Thyroid gland (tissue), 4 donors: ENCODE measurements at regions not wholly inside any gene's neighbourhood (a gene's known extent, or its start where the extent isn't known, plus 50 kb on each side); places are given as distances from the start of the nearest gene placed in this dataset.

Source experiments
- DNase-seq, 2 donors: peaks; one replicate each; pipeline ENCODE4 v3.0.0-alpha.2; 2019
- H3K27ac ChIP-seq, 3 donors: fragments of 200-600 bp; sonication (generic); 1 replicate in 2 of 3; 2 replicates in 1 of 3; pipeline ENCODE4 v1.5.1; 2016 to 2019; ENCODE audit warnings: mild to moderate bottlenecking in 1 of 3, moderate library complexity in 1 of 3
- H3K27me3 ChIP-seq: fragments of 200-600 bp; sonication (generic); one replicate; pipeline ENCODE4 v1.5.1; 2019
- H3K36me3 ChIP-seq, 2 donors: fragments of 200-600 bp; sonication (generic); one replicate each; pipeline ENCODE4 v1.5.1; 2016 to 2019
- H3K4me1 ChIP-seq, 2 donors: fragments of 200-600 bp; sonication (generic); one replicate each; pipeline ENCODE4 v1.5.1; 2017 to 2019
- H3K4me3 ChIP-seq, 3 donors: fragments of 200-600 bp; sonication (generic); replicated peaks in 1 of 3; 1 replicate in 2 of 3; 2 replicates in 1 of 3; pipeline ENCODE4 v1.5.1; 2016; ENCODE audit warnings: mild to moderate bottlenecking in 1 of 3
- H3K9me3 ChIP-seq: fragments of 200-600 bp; sonication (generic); one replicate; pipeline ENCODE4 v1.5.1; 2017
- POLR2A ChIP-seq, 2 donors: fragments of 450-650 bp; IDR thresholded peaks; one replicate each; pipeline ENCODE4 v1.6.1; 2017; ENCODE audit warnings: antibody characterized with exemption in 2 of 2, mild to moderate bottlenecking in 2 of 2, moderate library complexity in 1 of 2
- WGBS, 2 donors: methylation state at CpG; one replicate each; pipeline ENCODE4 v1.1.5; 2017; 5-methylcytosine and 5-hydroxymethylcytosine counted together
- intact Hi-C: fragments of 100-400 bp; cut with DNase I; formaldehyde crosslinking; loops from one replicate; pipeline ENCODE4 v1.15.1; 2023
- TF ChIP-seq, protein P1 (sequence below), 6 experiments: fragments of 200-600 bp in 3 of 6; fragments of 450-650 bp in 3 of 6; sonication (generic) in 3 of 6; IDR thresholded peaks; one replicate each; pipeline ENCODE4 v1.5.1; 2016 to 2019; ENCODE audit warnings: antibody characterized with exemption in 6 of 6, mild to moderate bottlenecking in 2 of 6, inconsistent platforms in 1 of 6, moderate library complexity in 1 of 6

DNA sequence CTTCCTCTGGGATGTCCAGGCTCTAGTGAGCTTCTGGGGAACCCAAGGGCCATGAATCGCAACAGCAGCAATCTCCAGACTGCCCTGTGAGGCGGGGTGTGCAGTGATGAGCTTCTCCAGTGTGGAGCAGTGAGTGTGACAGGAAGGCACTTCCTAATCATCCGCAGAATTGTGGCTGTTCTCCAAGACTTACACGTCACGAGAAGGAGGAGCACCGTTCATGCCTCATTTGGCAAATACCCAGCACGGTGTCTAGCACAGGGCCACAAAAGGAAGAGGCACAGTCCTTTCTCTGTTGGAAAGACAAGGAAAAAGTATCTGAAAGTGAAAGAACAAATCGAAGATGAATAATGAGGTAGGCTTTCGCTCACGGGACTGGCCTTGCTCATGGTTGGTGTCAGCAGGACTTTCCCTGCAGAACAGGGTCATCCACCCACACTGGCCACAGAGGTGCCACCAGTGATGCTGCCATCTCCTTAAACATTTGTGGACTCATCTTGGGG lies 125.1 kb upstream of the HAAO start:
- H3K27me3 ChIP-seq, result no peaks in the 10 kb centered on the region
- intact Hi-C loops, result no loop called here
- TF ChIP-seq, protein P1, sequence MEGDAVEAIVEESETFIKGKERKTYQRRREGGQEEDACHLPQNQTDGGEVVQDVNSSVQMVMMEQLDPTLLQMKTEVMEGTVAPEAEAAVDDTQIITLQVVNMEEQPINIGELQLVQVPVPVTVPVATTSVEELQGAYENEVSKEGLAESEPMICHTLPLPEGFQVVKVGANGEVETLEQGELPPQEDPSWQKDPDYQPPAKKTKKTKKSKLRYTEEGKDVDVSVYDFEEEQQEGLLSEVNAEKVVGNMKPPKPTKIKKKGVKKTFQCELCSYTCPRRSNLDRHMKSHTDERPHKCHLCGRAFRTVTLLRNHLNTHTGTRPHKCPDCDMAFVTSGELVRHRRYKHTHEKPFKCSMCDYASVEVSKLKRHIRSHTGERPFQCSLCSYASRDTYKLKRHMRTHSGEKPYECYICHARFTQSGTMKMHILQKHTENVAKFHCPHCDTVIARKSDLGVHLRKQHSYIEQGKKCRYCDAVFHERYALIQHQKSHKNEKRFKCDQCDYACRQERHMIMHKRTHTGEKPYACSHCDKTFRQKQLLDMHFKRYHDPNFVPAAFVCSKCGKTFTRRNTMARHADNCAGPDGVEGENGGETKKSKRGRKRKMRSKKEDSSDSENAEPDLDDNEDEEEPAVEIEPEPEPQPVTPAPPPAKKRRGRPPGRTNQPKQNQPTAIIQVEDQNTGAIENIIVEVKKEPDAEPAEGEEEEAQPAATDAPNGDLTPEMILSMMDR (IDR thresholded peaks at IDR 0.05), result no peak
- no peak for TF ChIP-seq POLR2A (IDR thresholded peaks at IDR 0.05)
- peak; percentile 34 to 62 for DNase-seq
- no peaks in the 10 kb centered on the region for H3K9me3 ChIP-seq
- H3K4me3 ChIP-seq, result no peak overlapping the region
- H3K27ac ChIP-seq, result peak overlapping the region; percentile 1 to 30 (median 18)
- H3K36me3 ChIP-seq, result no peaks in the 10 kb centered on the region
- WGBS, 2 donors, result 51 to 60% methylated on average over 10 of the region's 10 CpGs
- peaks cover 0 to 24% of the 10 kb centered on the region in 2 donors for H3K4me1 ChIP-seq

DNA sequence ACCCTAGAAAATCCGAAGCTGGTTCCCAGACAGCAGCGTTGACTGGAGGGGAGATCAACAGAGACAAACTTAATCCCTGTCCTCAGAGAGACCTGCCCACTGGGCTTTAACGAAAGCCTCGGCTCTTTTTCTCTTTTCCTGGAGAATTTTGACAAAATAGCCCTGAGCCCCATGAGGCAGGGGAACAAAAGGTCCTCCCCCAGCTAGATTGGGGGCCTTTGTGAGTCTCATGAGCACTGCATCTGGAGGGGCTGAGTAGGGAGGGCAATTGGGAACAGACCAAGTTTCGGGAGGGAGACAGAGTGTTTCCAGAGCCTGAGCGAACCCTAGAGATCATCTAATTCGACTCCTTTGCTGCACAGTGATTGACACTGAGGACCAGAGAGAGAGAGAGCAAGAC lies 123.9 kb upstream of the HAAO start:
- no peak for DNase-seq
- no peak overlapping the region for H3K4me3 ChIP-seq
- intact Hi-C loops, result no loop called here
- no peak overlapping the region for H3K27ac ChIP-seq
- H3K27me3 ChIP-seq, result no peaks in the 10 kb centered on the region
- WGBS, 2 donors, result 72 to 79% methylated on average over 4 to 6 of the region's 7 CpGs
- H3K36me3 ChIP-seq, result no peaks in the 10 kb centered on the region
- TF ChIP-seq, protein P1 (IDR thresholded peaks at IDR 0.05), result no peak
- no peak for TF ChIP-seq POLR2A (IDR thresholded peaks at IDR 0.05)
- no peaks in the 10 kb centered on the region for H3K9me3 ChIP-seq
- peaks cover 0 to 13% of the 10 kb centered on the region in 2 donors for H3K4me1 ChIP-seq

DNA sequence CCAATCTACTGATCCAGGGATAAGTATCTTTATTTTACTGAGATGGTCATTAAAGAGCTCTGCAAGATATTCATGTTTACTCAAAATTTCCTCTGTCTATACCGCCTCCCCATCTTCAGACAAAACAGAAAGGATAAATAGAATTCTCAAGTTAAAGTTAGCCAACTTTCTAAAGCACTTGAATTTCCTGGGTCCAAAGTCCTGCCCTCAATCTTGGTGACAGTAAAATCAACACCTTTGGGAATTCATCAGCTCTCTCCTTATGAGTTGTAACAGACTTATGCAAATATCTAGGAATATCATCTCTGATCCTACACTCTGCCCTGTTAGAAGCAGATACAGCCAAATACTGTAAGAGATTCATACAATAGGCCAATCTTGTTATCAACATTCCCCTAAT lies 122.5 kb upstream of the HAAO start:
- Histone ChIP-seq H3K36me3 (no peaks in the 10 kb centered on the region), H3K27me3 (no peaks in the 10 kb centered on the region), H3K4me1 (peaks cover 0 to 19% of the 10 kb centered on the region in 2 donors), H3K4me3 (no peak overlapping the region), H3K9me3 (no peaks in the 10 kb centered on the region), H3K27ac (no peak overlapping the region)
- DNase-seq, result no peak
- 79 to 84% methylated on average over 1 of the region's 1 CpG for WGBS, 2 donors
- TF ChIP-seq POLR2A (IDR thresholded peaks at IDR 0.05), result no peak
- TF ChIP-seq, protein P1 (IDR thresholded peaks at IDR 0.05), result no peak
- intact Hi-C loops, result no loop called here

DNA sequence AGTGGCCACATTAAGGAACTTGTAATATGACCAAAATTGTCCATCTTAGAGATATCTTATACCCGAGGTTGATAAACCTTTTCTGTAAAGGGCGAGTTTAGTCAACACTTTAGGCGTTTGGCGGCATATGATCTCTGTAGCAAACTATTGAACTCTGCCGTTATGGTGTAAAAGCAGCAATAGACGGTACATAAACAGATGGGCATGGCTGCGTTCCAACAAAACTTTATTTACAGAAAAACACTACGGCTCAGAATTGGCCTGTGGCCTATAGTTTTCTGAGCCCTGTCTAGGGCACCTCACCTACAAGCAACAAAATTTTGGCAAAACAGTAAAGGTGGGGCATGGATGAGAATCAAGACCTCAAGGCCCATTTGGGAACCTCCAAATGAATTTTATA lies 121.9 kb upstream of the HAAO start:
- intact Hi-C loops, result no loop called here
- no peak for TF ChIP-seq POLR2A (IDR thresholded peaks at IDR 0.05)
- TF ChIP-seq, protein P1 (IDR thresholded peaks at IDR 0.05), result no peak
- Histone ChIP-seq H3K4me3 (no peak overlapping the region), H3K36me3 (no peaks in the 10 kb centered on the region), H3K9me3 (no peaks in the 10 kb centered on the region), H3K27ac (no peak overlapping the region), H3K27me3 (no peaks in the 10 kb centered on the region), H3K4me1 (peaks cover 0 to 19% of the 10 kb centered on the region in 2 donors)
- WGBS, 2 donors, result 77 to 88% methylated on average over 8 of the region's 8 CpGs
- DNase-seq, result no peak

DNA sequence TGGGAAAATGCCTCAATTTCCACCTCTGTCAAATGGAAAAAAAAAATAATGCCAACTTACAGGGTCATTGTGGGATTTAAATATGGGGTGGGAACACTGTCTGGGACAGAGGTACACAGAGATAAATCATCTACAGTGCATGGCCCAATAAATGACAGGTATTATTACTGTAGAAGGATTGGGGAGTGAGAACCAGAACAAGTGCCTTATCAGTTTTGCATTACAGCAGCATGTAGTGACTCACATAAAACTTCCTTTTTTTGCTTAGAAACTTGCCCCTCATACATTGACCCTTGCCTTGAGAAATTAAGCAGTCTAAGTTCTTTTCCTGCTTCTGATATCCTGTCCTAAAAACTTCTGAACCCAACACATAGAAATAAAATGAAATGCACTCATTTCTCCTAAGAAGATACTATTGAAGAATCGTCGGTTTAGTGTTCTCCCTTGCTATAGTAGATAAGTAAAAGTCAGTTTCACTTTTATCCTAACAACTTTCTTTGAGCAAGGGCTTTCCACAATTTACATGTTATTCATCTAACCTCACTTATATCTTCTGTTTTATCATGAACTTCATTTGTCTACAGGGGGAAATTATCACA lies 121.0 kb upstream of the HAAO start:
- WGBS, 2 donors, result 73 to 77% methylated on average over 2 of the region's 2 CpGs
- DNase-seq, result no peak
- Histone ChIP-seq H3K27ac (no peak overlapping the region), H3K27me3 (no peaks in the 10 kb centered on the region), H3K4me1 (peaks cover 0 to 20% of the 10 kb centered on the region in 2 donors), H3K4me3 (no peak overlapping the region), H3K36me3 (no peaks in the 10 kb centered on the region), H3K9me3 (no peaks in the 10 kb centered on the region)
- TF ChIP-seq POLR2A (IDR thresholded peaks at IDR 0.05), result no peak
- TF ChIP-seq, protein P1 (IDR thresholded peaks at IDR 0.05), result no peak
- intact Hi-C loops, result no loop called here
